A549 (cell line): ENCODE measurements at regions not wholly inside any gene's neighbourhood (a gene's known extent, or its start where the extent isn't known, plus 50 kb on each side); places are given as distances from the start of the nearest gene placed in this dataset.

Source experiments
- ATAC-seq, 2 experiments: fragments of 200-7000 bp in 1 of 2; fragments of >200 bp in 1 of 2; cut with Nextera tagmentation in 1 of 2; cut with Tn5 transposase in 1 of 2; 3 replicates each; pipeline versions ENCODE4 v1.8.0 to v1.9.1; 2018 to 2020; ENCODE audit warnings: mild to moderate bottlenecking in 1 of 2, moderate library complexity in 1 of 2
- CTCF ChIA-PET: fragments of 300-600 bp; sonication (Branson Sonifier 250); formaldehyde crosslinking; extraction: SDS; loops from one replicate; lab custom pipeline; 2021; ENCODE audit warnings: antibody characterized with exemption, inconsistent platforms; lab: Yijun Ruan, JAX
- POLR2A ChIA-PET: fragments of 350-600 bp; formaldehyde crosslinking; extraction: SDS; loops from one replicate; lab custom pipeline; 2021; ENCODE audit warnings: antibody characterized with exemption, inconsistent platforms; lab: Yijun Ruan, JAX
- DNase-seq, 2 experiments: peaks; one replicate each; pipeline versions ENCODE4 v3.0.0 to v3.0.0-alpha.2; 2011 to 2016; ENCODE audit warnings: low read depth in 1 of 2, low spot score in 1 of 2
- FAIRE-seq: peaks from 2 replicates; lab custom pipeline; 2011; peaks lifted over from hg19 to GRCh38; lab: Jason Lieb, UNC
- H3K27ac ChIP-seq, 2 experiments: fragments of >200 bp; sonication (Bioruptor Twin); formaldehyde crosslinking; 3 replicates each; pipeline ENCODE4 v1.5.1; 2016 to 2017
- H3K4me1 ChIP-seq: fragments of >200 bp; sonication (Bioruptor Twin); formaldehyde crosslinking; 3 replicates; pipeline ENCODE4 v1.6.1; 2016
- H3K4me2 ChIP-seq: fragments of >200 bp; sonication (Bioruptor Twin); formaldehyde crosslinking; 3 replicates; pipeline ENCODE4 v1.6.1; 2016
- H3K4me3 ChIP-seq: fragments of >200 bp; sonication (Bioruptor Twin); formaldehyde crosslinking; 3 replicates; pipeline ENCODE4 v1.5.1; 2016
- H3K9me3 ChIP-seq: fragments of >200 bp; sonication (Bioruptor Twin); formaldehyde crosslinking; 3 replicates; pipeline ENCODE4 v1.6.1; 2016
- EHMT2 ChIP-seq: fragments of 200-600 bp; sonication (generic); IDR thresholded peaks from 2 replicates; pipeline ENCODE4 v1.6.1; 2016; ENCODE audit warnings: antibody characterized with exemption, low read depth, mild to moderate bottlenecking, moderate library complexity
- GATA3 ChIP-seq: IDR thresholded peaks from 2 replicates; pipeline ENCODE4 v1.6.1; 2012; ENCODE audit warnings: borderline replicate concordance
- HDAC2 ChIP-seq: fragments of 200-600 bp; sonication (generic); IDR thresholded peaks from 2 replicates; pipeline ENCODE4 v1.6.1; 2016
- HOXA7 ChIP-seq: fragments of 250-450 bp; sonication (Bioruptor Pico); IDR thresholded peaks from 2 replicates; pipeline ENCODE4 v1.5.0; 2020; ENCODE audit warnings: mild to moderate bottlenecking, moderate library complexity
- KDM1A ChIP-seq: fragments of 200-600 bp; sonication (generic); IDR thresholded peaks from 2 replicates; pipeline ENCODE4 v1.6.1; 2016; ENCODE audit warnings: low read depth, mild to moderate bottlenecking
- KDM5A ChIP-seq: fragments of 200-600 bp; sonication (generic); IDR thresholded peaks from 2 replicates; pipeline ENCODE4 v1.6.1; 2016; ENCODE audit warnings: antibody characterized with exemption, mild to moderate bottlenecking
- NFE2L2 ChIP-seq: fragments of 150-350 bp; conservative IDR thresholded peaks from 2 replicates; pipeline ENCODE4 v1.6.1; 2014; ENCODE audit warnings: low read length
- NR3C1 ChIP-seq: fragments of >200 bp; sonication (Bioruptor Twin); formaldehyde crosslinking; IDR thresholded peaks from 3 replicates; pipeline ENCODE4 v1.6.1; 2017
- POLR2AphosphoS2 ChIP-seq: conservative IDR thresholded peaks from 2 replicates; pipeline ENCODE4 v1.6.1; 2012; ENCODE audit warnings: low read length, improper control_type of control experiment, inconsistent platforms
- RARB ChIP-seq: fragments of 250-450 bp; sonication (Bioruptor Pico); IDR thresholded peaks from 2 replicates; pipeline ENCODE4 v1.8.0; 2021; ENCODE audit warnings: mild to moderate bottlenecking, moderate library complexity
- TP53 ChIP-seq: fragments of 250-450 bp; sonication (Bioruptor Pico); IDR thresholded peaks from 2 replicates; pipeline ENCODE4 v1.5.0; 2021; ENCODE audit warnings: mild to moderate bottlenecking, moderate library complexity
- ZFP36 ChIP-seq: fragments of 450-650 bp; IDR thresholded peaks from 2 replicates; pipeline ENCODE4 v1.6.1; 2014; ENCODE audit warnings: borderline replicate concordance; ENCODE audit not compliant: partially characterized antibody
- ZSCAN20 ChIP-seq: fragments of 250-450 bp; sonication (Bioruptor Pico); IDR thresholded peaks from 2 replicates; pipeline ENCODE4 v1.8.0; 2022; ENCODE audit warnings: mild to moderate bottlenecking, moderate library complexity
- WGBS: methylation state at CpG from one replicate; pipeline ENCODE4 v1.1.6; 2017; ENCODE audit errors: missing lambda C conversion rate; 5-methylcytosine and 5-hydroxymethylcytosine counted together
- small RNA-seq, 6 experiments: library from RNA; depleted of rRNA; stranded (forward); fragments of <200 nt; gene quantifications; one replicate each; pipeline ENCODE3, GENCODE V24; 2012
- TF ChIP-seq, protein P1 (sequence below): IDR thresholded peaks from 2 replicates; pipeline ENCODE4 v1.6.1; 2012

DNA sequence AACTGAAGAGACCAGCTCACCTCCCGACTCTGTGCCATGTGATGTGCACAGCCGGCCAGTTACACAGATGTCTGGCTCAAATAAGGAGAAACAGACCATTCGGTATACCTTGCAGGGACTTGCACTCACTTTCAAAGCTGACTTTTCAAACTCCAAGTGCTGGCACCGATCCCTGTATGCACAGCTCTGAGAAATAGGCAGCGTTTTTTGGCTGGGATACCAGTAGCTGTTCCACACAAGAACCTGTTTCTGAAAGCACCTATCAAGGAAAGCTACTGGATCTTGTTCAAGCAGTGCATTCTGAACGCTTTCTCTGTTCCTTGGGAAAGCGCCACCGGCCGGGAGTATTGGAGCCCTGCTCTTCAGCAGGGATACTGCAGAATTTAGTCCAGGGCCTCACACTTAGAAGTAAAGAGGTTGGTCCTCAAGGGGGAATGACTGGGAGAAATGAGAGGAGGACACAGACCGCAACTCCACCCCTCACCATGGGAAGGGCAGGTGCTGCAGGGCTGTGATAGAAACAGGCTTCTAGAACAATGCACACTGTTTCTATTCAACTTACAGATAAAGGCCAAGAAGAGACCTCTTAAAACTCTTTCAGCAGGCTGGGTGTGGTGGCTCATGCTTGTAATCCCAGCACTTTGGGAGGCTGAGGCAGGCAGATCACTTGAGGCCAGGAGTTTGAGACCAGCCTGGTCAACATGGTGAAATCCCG, 53.6 kb upstream of the PABPC3 start (continued):
- TF ChIP-seq ZFP36 (no peak), RARB (CRISPR knock-in tag) (no peak), POLR2AphosphoS2 (no peak), NFE2L2 (no peak), TP53 (CRISPR knock-in tag) (no peak), KDM5A (no peak)
- TF ChIP-seq, protein P1, sequence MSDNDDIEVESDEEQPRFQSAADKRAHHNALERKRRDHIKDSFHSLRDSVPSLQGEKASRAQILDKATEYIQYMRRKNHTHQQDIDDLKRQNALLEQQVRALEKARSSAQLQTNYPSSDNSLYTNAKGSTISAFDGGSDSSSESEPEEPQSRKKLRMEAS: no peak

DNA sequence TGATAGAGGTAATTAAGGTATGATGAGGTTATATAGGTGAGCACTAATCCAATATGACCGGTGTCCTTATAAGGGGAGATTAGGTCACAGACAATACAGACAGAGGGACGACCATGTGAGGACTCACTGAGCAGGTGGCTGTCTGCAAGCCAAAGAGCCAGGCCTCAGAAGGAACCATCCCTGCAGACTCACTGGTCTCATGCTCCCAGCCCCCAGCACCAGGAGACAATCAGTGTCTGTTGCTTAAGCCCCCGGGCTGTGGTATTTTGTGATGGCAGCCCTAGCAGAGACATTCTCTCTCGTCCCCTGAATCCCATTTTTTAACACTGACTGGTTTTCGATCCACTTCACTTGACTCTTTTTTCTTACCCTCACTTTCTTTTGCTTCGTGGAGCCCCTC, 51.9 kb upstream of the PABPC3 start:
- CTCF ChIA-PET: interaction anchor here (1.2 kb wide), 1 partner anchor 42 kb away, joined by 3 read pairs; no protein-coding TSS in a partner anchor
- Histone ChIP-seq H3K4me2 (no peak overlapping the region), H3K27ac (no peak overlapping the region), H3K9me3 (no peaks in the 10 kb centered on the region), H3K4me1 (no peaks in the 10 kb centered on the region), H3K4me3 (no peak overlapping the region)
- ATAC-seq (no peak), DNase-seq (no peak), FAIRE-seq (no peak)
- POLR2A ChIA-PET: no interaction called here
- WGBS: 27% methylated on average over 6 of the region's 6 CpGs
- TF ChIP-seq NR3C1 (no peak), ZSCAN20 (CRISPR knock-in tag) (no peak), GATA3 (no peak), KDM1A (no peak), HOXA7 (CRISPR knock-in tag) (no peak), EHMT2 (no peak), HDAC2 (no peak)

Small RNAs in the stretch of these regions (small RNA-seq; reads per million reads assigned to genes)
- 0 reads per million in 6 experiments for gene AL590099.1
- 0 reads per million in 6 experiments for gene LSP1P1
